Transverse colon (tissue), 4 donors: ENCODE measurements at regions not wholly inside any gene's neighbourhood (a gene's known extent, or its start where the extent isn't known, plus 50 kb on each side); places are given as distances from the start of the nearest gene placed in this dataset.
A peak's percentile ranks its signal among the peaks of the same experiment; 100 is the strongest.

Experiments
- DNase-seq: peaks from one replicate; pipeline ENCODE4 v3.0.0-alpha.2; 2019
- H3K27ac ChIP-seq, 4 donors: fragments of 200-600 bp; sonication (generic); 2 replicates each; pipeline ENCODE4 v1.5.1; 2016 to 2018; ENCODE audit warnings: inconsistent platforms in 4 of 4
- H3K27me3 ChIP-seq: fragments of 200-600 bp; sonication (generic); 2 replicates; pipeline ENCODE4 v1.5.1; 2017; ENCODE audit warnings: inconsistent platforms
- H3K36me3 ChIP-seq, 4 donors: fragments of 200-600 bp; sonication (generic); 2 replicates each; pipeline ENCODE4 v1.5.1; 2017 to 2019; ENCODE audit warnings: inconsistent platforms in 4 of 4
- H3K4me1 ChIP-seq, 4 donors: fragments of 200-600 bp; sonication (generic); 2 replicates each; pipeline ENCODE4 v1.5.1; 2017 to 2020; ENCODE audit warnings: inconsistent platforms in 4 of 4
- H3K4me3 ChIP-seq, 4 donors: fragments of 200-600 bp; sonication (generic); 1 replicate in 1 of 4; 2 replicates in 3 of 4; pipeline versions ENCODE4 v1.5.1 to v1.6.1; 2017 to 2019; ENCODE audit warnings: inconsistent platforms in 4 of 4
- H3K9me3 ChIP-seq, 2 donors: fragments of 200-600 bp; sonication (generic); 2 replicates each; pipeline ENCODE4 v1.5.1; 2017 to 2019; ENCODE audit warnings: inconsistent platforms in 2 of 2
- CTCF ChIP-seq, 5 experiments: fragments of 200-600 bp in 3 of 5; fragments of 450-650 bp in 2 of 5; sonication (generic) in 3 of 5; IDR thresholded peaks; 1 replicate in 2 of 5; 2 replicates in 3 of 5; pipeline ENCODE4 v1.5.1; 2016 to 2017; ENCODE audit warnings: antibody characterized with exemption in 5 of 5, inconsistent platforms in 3 of 5, mild to moderate bottlenecking in 2 of 5, moderate library complexity in 1 of 5
- EP300 ChIP-seq: sonication (generic); formaldehyde crosslinking; IDR thresholded peaks from one replicate; pipeline ENCODE4 v1.6.1; 2017; ENCODE audit warnings: antibody characterized with exemption, low read depth
- POLR2A ChIP-seq: fragments of 450-650 bp; IDR thresholded peaks from one replicate; pipeline ENCODE4 v1.6.1; 2016; ENCODE audit warnings: antibody characterized with exemption, mild to moderate bottlenecking, moderate library complexity
- POLR2AphosphoS5 ChIP-seq, 3 donors: sonication (generic); formaldehyde crosslinking; IDR thresholded peaks; one replicate each; pipeline ENCODE4 v1.6.1; 2016; ENCODE audit warnings: antibody characterized with exemption in 3 of 3
- WGBS, 2 donors: methylation state at CpG; one replicate each; pipeline ENCODE4 v1.1.5; 2018; ENCODE audit warnings: low coverage in 1 of 2; 5-methylcytosine and 5-hydroxymethylcytosine counted together
- in situ Hi-C, 4 donors: fragments of 200-750 bp; cut with MboI; loops; one replicate each; pipeline versions ENCODE4 v1.15.0 to v1.15.1; 2017; ENCODE audit warnings: low sequenced_read_pairs in 3 of 4, low pct_ligation_motif_present in 1 of 4, low pct_unique_long_range_greater_than_20kb in 1 of 4
- intact Hi-C: fragments of 100-400 bp; cut with DNase I; formaldehyde crosslinking; loops from one replicate; pipeline ENCODE4 v1.15.1; 2023; ENCODE audit warnings: low total_unique reads

- H3K27ac ChIP-seq = no peak overlapping the region
- H3K4me3 ChIP-seq = no peak overlapping the region
- TF ChIP-seq POLR2A = no peak
- TF ChIP-seq CTCF (IDR thresholded peaks at IDR 0.05) = no peak
- TF ChIP-seq POLR2AphosphoS5 (IDR thresholded peaks at IDR 0.05) = no peak
- no peak for TF ChIP-seq EP300
- intact Hi-C loops = no loop called here
- H3K27me3 ChIP-seq = no peaks in the 10 kb centered on the region
- WGBS, 2 donors = 80 to 82% methylated on average over 4 to 5 of the region's 5 CpGs
- in situ Hi-C loops = no loop called here
- H3K4me1 ChIP-seq = no peaks in the 10 kb centered on the region
- no peak for DNase-seq
- H3K36me3 ChIP-seq = no peaks in the 10 kb centered on the region
- H3K9me3 ChIP-seq = no peaks in the 10 kb centered on the region
Observed at GRCh38 chr9:23431459-23431858, 394.6 kb downstream of the ELAVL2 start.

GRCh38 chr9:23434654-23435053 is 391.4 kb downstream of the ELAVL2 start:
- Histone ChIP-seq H3K4me3 (no peak overlapping the region), H3K27me3 (no peaks in the 10 kb centered on the region), H3K4me1 (peaks cover 0 to 5% (median 0%) of the 10 kb centered on the region in 4 donors), H3K36me3 (no peaks in the 10 kb centered on the region), H3K9me3 (no peaks in the 10 kb centered on the region), H3K27ac (no peak overlapping the region)
- intact Hi-C loops (no loop called here), in situ Hi-C loops (no loop called here)
- TF ChIP-seq POLR2A (no peak), POLR2AphosphoS5 (IDR thresholded peaks at IDR 0.05) (no peak), CTCF (IDR thresholded peaks at IDR 0.05) (no peak), EP300 (no peak)
- 67 to 78% methylated on average over 1 to 4 of the region's 4 CpGs for WGBS, 2 donors
- DNase-seq = no peak

- Histone ChIP-seq H3K36me3 (no peaks in the 10 kb centered on the region), H3K27ac (peak overlapping the region in 3 of 4 donors; percentile 24 to 47 (median 46)), H3K4me3 (peak overlapping the region in 2 of 4 donors; percentile 2 to 31), H3K27me3 (no peaks in the 10 kb centered on the region), H3K4me1 (peaks cover 0 to 5% (median 0%) of the 10 kb centered on the region in 4 donors), H3K9me3 (no peaks in the 10 kb centered on the region)
- in situ Hi-C loops = no loop called here
- TF ChIP-seq POLR2A (no peak), POLR2AphosphoS5 (IDR thresholded peaks at IDR 0.05) (no peak), EP300 (no peak), CTCF (IDR thresholded peaks at IDR 0.05) (no peak)
- DNase-seq = no peak
- intact Hi-C loops = no loop called here
- WGBS, 2 donors = 39 to 52% methylated on average over 5 to 9 of the region's 9 CpGs
Observed at GRCh38 chr9:23438299-23438907, 387.6 kb downstream of the ELAVL2 start.

GRCh38 chr9:23441275-23441674 is 384.8 kb downstream of the ELAVL2 start:
- intact Hi-C loops (no loop called here), in situ Hi-C loops (no loop called here)
- 92% methylated on average over 6 of the region's 6 CpGs; no CpG with 5 or more reads in 1 of the 2 donors for WGBS, 2 donors
- DNase-seq = no peak
- Histone ChIP-seq H3K27ac (no peak overlapping the region), H3K36me3 (no peaks in the 10 kb centered on the region), H3K27me3 (no peaks in the 10 kb centered on the region), H3K4me1 (peaks cover 0 to 5% (median 0%) of the 10 kb centered on the region in 4 donors), H3K9me3 (no peaks in the 10 kb centered on the region), H3K4me3 (no peak overlapping the region)
- TF ChIP-seq POLR2A (no peak), CTCF (IDR thresholded peaks at IDR 0.05) (no peak), EP300 (no peak), POLR2AphosphoS5 (IDR thresholded peaks at IDR 0.05) (no peak)
